Activated T-cell treated with anti-CD3 and anti-CD28 coated beads, Interleukin-2, amount 50 U/mL, for 72 hours (primary cell): ENCODE measurements at regions not wholly inside any gene's neighbourhood (a gene's known extent, or its start where the extent isn't known, plus 50 kb on each side); places are given as distances from the start of the nearest gene placed in this dataset.

Experiments used
- ATAC-seq, 2 donors: fragments of 150-1000 bp; cut with Tn5 transposase; replicated peaks in 1 of 2; 2 replicates each; pipeline ENCODE4 v1.10.0; 2021; ENCODE audit warnings: moderate library complexity in 2 of 2, mild to moderate bottlenecking in 1 of 2
- DNase-seq, 2 donors: peaks; one replicate each; pipeline ENCODE4 v3.0.0; 2021 to 2022; ENCODE audit warnings: mixed read lengths in 1 of 2
- H3K27ac Mint-ChIP-seq: one replicate; pipeline ENCODE4 v1.8.0; 2022; ENCODE audit warnings: mild to moderate bottlenecking, moderate library complexity, mixed read lengths
- H3K27me3 Mint-ChIP-seq: one replicate; pipeline ENCODE4 v1.8.0; 2022; ENCODE audit warnings: low read depth, mixed read lengths
- H3K36me3 Mint-ChIP-seq, 2 donors: one replicate each; pipeline ENCODE4 v1.8.0; 2022; ENCODE audit warnings: mixed read lengths in 2 of 2, mild to moderate bottlenecking in 1 of 2; ENCODE audit not compliant: insufficient read depth in 2 of 2
- H3K4me1 Mint-ChIP-seq: one replicate; pipeline ENCODE4 v1.8.0; 2022; ENCODE audit warnings: low read depth, mixed read lengths
- H3K4me3 Mint-ChIP-seq, 2 donors: one replicate each; pipeline ENCODE4 v1.8.0; 2022; ENCODE audit warnings: mild to moderate bottlenecking in 2 of 2, mixed read lengths in 2 of 2, moderate library complexity in 2 of 2
- H3K9me3 Mint-ChIP-seq, 2 donors: one replicate each; pipeline ENCODE4 v1.8.0; 2022; ENCODE audit warnings: mixed read lengths in 2 of 2

DNA sequence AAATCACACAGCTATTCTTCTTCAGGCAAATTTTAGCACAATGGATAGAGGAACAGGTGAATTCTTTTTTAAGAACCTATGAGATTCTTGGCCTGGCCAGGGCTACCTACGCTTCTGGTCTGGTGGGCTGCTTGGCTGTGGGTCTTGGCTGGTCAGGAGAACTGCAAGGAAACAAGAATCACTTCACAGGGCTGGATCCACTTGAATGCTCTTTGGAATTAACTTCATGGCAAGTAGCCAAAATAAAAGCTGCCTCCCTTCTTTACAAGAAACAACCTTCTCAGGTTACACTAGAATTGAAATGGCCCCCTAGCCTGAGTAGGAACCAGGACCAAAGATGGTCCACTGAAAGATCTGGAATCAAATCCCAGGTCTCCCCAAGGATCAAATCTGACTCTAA lies 519.1 kb downstream of the IQCM start:
- H3K27ac Mint-ChIP-seq = no peak overlapping the region
- H3K4me3 Mint-ChIP-seq = no peak overlapping the region
- DNase-seq (no peak), ATAC-seq (no peak)
- H3K9me3 Mint-ChIP-seq = no peaks in the 10 kb centered on the region
- H3K27me3 Mint-ChIP-seq = no peaks in the 10 kb centered on the region
- H3K36me3 Mint-ChIP-seq = no peaks in the 10 kb centered on the region
- H3K4me1 Mint-ChIP-seq = no peaks in the 10 kb centered on the region

- Mint-ChIP-seq H3K27ac (no peak overlapping the region), H3K27me3 (no peaks in the 10 kb centered on the region)
Observed at GRCh38 chr4:149296084-149296483, 519.6 kb downstream of the IQCM start.

DNA sequence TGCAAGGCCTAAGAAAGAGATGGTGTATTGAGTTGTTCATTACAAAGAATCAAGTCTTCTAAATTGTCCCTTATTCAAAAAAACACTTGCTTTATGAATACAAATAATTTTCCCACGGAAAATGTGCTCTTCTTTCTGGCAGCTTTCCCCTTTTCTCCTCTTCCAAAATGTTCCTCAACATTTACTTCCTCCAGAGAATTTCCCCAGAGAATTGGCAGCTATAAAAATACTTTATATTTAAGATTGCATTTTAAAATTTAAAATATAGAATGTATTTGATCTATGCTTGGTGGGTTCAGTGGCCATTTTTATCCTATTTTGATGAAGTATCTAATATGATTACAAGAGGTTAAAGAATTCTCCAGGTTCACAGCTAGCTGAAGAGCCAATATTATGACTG lies 521.0 kb downstream of the IQCM start:
- H3K27ac Mint-ChIP-seq = no peak overlapping the region
- ATAC-seq (no peak), DNase-seq (no peak)
- H3K36me3 Mint-ChIP-seq = no peaks in the 10 kb centered on the region
- H3K4me3 Mint-ChIP-seq = no peak overlapping the region
- no peaks in the 10 kb centered on the region for H3K9me3 Mint-ChIP-seq
- H3K27me3 Mint-ChIP-seq = no peaks in the 10 kb centered on the region
- H3K4me1 Mint-ChIP-seq = no peaks in the 10 kb centered on the region

More at GRCh38 chr4:149296084-149296483, 519.6 kb downstream of the IQCM start:
- DNase-seq = no peak
- Mint-ChIP-seq H3K36me3 (no peaks in the 10 kb centered on the region), H3K9me3 (no peaks in the 10 kb centered on the region), H3K4me3 (no peak overlapping the region), H3K4me1 (no peaks in the 10 kb centered on the region)
- ATAC-seq = no peak

GRCh38 chr4:149293046-149293649 lies 522.5 kb downstream of the IQCM start:
- no peaks in the 10 kb centered on the region for H3K27me3 Mint-ChIP-seq
- no peaks in the 10 kb centered on the region for H3K4me1 Mint-ChIP-seq
- no peak for ATAC-seq
- H3K4me3 Mint-ChIP-seq = no peak overlapping the region
- no peak for DNase-seq
- H3K36me3 Mint-ChIP-seq = no peaks in the 10 kb centered on the region
- H3K27ac Mint-ChIP-seq = no peak overlapping the region
- H3K9me3 Mint-ChIP-seq = no peaks in the 10 kb centered on the region

- H3K36me3 Mint-ChIP-seq = no peaks in the 10 kb centered on the region
- ATAC-seq (no peak), DNase-seq (no peak)
- no peaks in the 10 kb centered on the region for H3K9me3 Mint-ChIP-seq
- H3K4me1 Mint-ChIP-seq = no peaks in the 10 kb centered on the region
- no peak overlapping the region for H3K27ac Mint-ChIP-seq
- H3K27me3 Mint-ChIP-seq = no peaks in the 10 kb centered on the region
- no peak overlapping the region for H3K4me3 Mint-ChIP-seq
Observed at GRCh38 chr4:149292425-149293007, 523.1 kb downstream of the IQCM start.

GRCh38 chr4:149291463-149291862 lies 524.2 kb downstream of the IQCM start:
- no peaks in the 10 kb centered on the region for H3K4me1 Mint-ChIP-seq
- no peak for DNase-seq
- no peaks in the 10 kb centered on the region for H3K36me3 Mint-ChIP-seq
- H3K9me3 Mint-ChIP-seq = no peaks in the 10 kb centered on the region
- ATAC-seq = no peak
- H3K27me3 Mint-ChIP-seq = no peaks in the 10 kb centered on the region
- H3K27ac Mint-ChIP-seq = no peak overlapping the region
- no peak overlapping the region for H3K4me3 Mint-ChIP-seq

DNA sequence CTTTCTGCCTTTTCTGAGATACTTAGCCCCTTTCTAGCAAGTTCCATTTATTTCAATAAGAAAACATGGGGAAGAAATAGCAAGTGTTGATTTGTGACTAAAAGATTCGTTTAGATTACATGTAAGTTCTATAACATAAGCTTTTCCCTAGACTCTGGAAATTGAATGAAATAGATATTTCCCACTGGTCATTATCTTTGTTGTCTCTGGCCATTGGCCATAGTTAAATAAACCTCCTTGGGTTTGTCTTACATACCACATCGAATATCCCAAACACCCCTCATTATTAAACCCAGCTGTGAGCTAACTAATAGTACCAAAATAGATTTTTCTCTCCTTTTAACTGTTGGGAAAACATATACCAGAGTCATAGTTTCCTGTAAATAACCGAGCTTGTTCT lies 534.8 kb downstream of the IQCM start:
- ATAC-seq (no peak), DNase-seq (no peak)
- H3K27me3 Mint-ChIP-seq = no peaks in the 10 kb centered on the region
- H3K9me3 Mint-ChIP-seq = no peaks in the 10 kb centered on the region
- no peaks in the 10 kb centered on the region for H3K4me1 Mint-ChIP-seq
- H3K36me3 Mint-ChIP-seq = no peaks in the 10 kb centered on the region
- H3K27ac Mint-ChIP-seq = no peak overlapping the region
- H3K4me3 Mint-ChIP-seq = no peak overlapping the region

DNA sequence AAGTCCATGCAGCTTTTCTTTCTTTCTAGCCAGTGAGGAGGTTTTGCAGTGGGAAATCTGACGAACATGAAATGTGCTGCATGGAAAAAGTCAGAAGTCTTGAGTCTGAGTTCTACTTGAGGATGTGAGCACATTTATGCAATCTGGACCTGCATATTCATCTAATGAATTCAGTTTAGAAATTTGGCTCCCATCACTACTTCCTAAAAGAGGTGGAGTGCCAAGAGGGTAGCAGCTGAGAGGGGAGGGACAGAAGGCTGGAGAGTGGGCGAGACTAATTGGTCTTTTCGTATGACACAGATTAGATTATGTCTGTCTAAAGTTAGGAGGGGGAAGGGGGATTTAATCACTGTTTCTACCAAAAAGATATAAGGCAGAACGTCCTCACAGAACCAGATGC lies 535.9 kb downstream of the IQCM start:
- Mint-ChIP-seq H3K27ac (no peak overlapping the region), H3K9me3 (peaks cover 0 to 2% of the 10 kb centered on the region in 2 donors), H3K4me1 (no peaks in the 10 kb centered on the region), H3K27me3 (no peaks in the 10 kb centered on the region), H3K36me3 (no peaks in the 10 kb centered on the region), H3K4me3 (no peak overlapping the region)
- DNase-seq = no peak
- no peak for ATAC-seq

- H3K4me3 Mint-ChIP-seq = no peak overlapping the region
- no peaks in the 10 kb centered on the region for H3K4me1 Mint-ChIP-seq
- DNase-seq = no peak
- peaks cover 0 to 2% of the 10 kb centered on the region in 2 donors for H3K9me3 Mint-ChIP-seq
- H3K36me3 Mint-ChIP-seq = no peaks in the 10 kb centered on the region
- H3K27ac Mint-ChIP-seq = no peak overlapping the region
- ATAC-seq = no peak
- no peaks in the 10 kb centered on the region for H3K27me3 Mint-ChIP-seq
Observed at GRCh38 chr4:149279331-149279730, 536.3 kb downstream of the IQCM start.

- H3K4me3 Mint-ChIP-seq = no peak overlapping the region
- H3K9me3 Mint-ChIP-seq = peaks cover 0 to 2% of the 10 kb centered on the region in 2 donors
- H3K4me1 Mint-ChIP-seq = no peaks in the 10 kb centered on the region
- DNase-seq = no peak
- H3K27ac Mint-ChIP-seq = no peak overlapping the region
- no peaks in the 10 kb centered on the region for H3K27me3 Mint-ChIP-seq
- ATAC-seq = no peak
- H3K36me3 Mint-ChIP-seq = no peaks in the 10 kb centered on the region
Observed at GRCh38 chr4:149277705-149278104, 537.9 kb downstream of the IQCM start.

GRCh38 chr4:149269835-149270234 lies 545.8 kb downstream of the IQCM start:
- H3K27ac Mint-ChIP-seq = no peak overlapping the region
- no peaks in the 10 kb centered on the region for H3K36me3 Mint-ChIP-seq
- DNase-seq (no peak), ATAC-seq (no peak)
- H3K9me3 Mint-ChIP-seq = peaks cover 3 to 4% of the 10 kb centered on the region in 2 donors
- no peaks in the 10 kb centered on the region for H3K27me3 Mint-ChIP-seq
- H3K4me1 Mint-ChIP-seq = no peaks in the 10 kb centered on the region
- no peak overlapping the region for H3K4me3 Mint-ChIP-seq

DNA sequence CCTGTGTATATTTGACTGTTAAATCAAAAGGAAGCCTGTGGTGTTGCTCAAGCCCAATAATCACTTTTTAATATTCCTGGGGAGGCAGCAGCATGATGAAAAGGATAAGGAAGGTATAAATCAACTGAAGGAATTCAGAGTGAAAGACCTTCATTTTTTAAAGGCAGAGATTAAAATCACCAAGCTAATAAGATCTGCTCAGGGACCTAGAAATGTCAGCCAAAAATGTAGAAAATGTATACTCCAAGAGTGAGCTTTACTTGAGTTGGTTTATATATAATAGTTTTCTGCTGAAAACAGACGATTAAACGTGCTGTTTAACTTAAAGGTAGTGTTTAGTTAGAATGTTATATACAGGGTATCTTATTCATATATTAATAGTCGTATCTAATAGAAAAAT lies 549.3 kb downstream of the IQCM start:
- Mint-ChIP-seq H3K27ac (no peak overlapping the region), H3K4me1 (no peaks in the 10 kb centered on the region), H3K9me3 (no peaks in the 10 kb centered on the region), H3K27me3 (no peaks in the 10 kb centered on the region), H3K36me3 (no peaks in the 10 kb centered on the region), H3K4me3 (no peak overlapping the region)
- DNase-seq = no peak
- ATAC-seq = no peak

DNA sequence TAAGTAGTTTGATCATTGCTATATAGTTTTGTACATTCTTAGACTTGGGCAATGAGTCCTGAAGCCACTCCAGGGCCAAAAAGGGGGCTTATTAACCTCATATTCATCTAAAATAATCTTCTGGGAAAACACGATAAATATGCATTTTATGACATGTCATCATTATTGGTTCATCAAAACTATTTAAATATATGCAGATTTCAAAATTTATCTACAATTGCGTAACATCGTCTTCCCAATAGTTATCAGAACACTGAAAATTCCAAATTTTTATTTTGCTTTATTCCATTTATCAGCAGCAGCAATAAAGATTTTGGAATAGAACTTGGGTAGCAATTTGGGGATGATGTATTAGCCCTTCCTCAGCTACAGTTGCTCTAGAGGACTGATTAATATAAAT lies 550.0 kb downstream of the IQCM start:
- H3K9me3 Mint-ChIP-seq = no peaks in the 10 kb centered on the region
- ATAC-seq = no peak
- no peaks in the 10 kb centered on the region for H3K36me3 Mint-ChIP-seq
- DNase-seq = no peak
- no peak overlapping the region for H3K4me3 Mint-ChIP-seq
- H3K27ac Mint-ChIP-seq = no peak overlapping the region
- no peaks in the 10 kb centered on the region for H3K4me1 Mint-ChIP-seq
- H3K27me3 Mint-ChIP-seq = no peaks in the 10 kb centered on the region

DNA sequence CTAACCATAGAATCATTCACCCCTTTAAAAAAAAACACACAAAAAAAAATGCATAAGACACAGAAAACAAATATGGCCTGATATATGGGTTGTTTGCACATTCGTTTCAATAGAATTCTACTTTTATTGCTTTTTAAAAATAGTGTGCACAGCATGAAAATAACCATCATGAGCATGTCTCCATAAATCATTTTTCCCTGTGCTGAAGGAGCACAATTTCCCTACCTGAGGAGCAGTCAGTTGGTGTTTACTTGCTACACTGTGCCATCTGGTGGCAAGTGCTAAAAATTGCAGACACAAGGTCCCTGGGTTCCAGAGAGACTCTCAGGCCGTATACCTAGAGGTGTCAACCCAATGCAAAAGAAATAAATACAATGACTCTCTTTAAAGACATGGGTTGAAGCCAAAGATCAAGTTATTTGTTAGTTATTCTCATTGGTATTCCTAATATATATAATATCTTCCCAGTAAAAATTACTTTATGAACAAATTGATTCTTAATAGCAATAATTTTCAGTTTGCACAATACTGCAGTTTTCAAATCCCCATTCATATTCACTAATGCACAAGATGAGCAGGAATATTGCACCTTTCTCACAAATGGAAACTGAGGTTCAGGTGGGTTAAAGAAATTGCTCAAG lies 551.4 kb downstream of the IQCM start:
- H3K4me1 Mint-ChIP-seq = no peaks in the 10 kb centered on the region
- DNase-seq (peak; percentile 2 to 11), ATAC-seq (no peak)
- H3K9me3 Mint-ChIP-seq = no peaks in the 10 kb centered on the region
- H3K27me3 Mint-ChIP-seq = no peaks in the 10 kb centered on the region
- H3K27ac Mint-ChIP-seq = no peak overlapping the region
- H3K36me3 Mint-ChIP-seq = no peaks in the 10 kb centered on the region
- H3K4me3 Mint-ChIP-seq = no peak overlapping the region
